ENCODE measurements at regions not wholly inside any gene's neighbourhood (a gene's known extent, or its start where the extent isn't known, plus 50 kb on each side); places are given as distances from the start of the nearest gene placed in this dataset.

- peaks cover 36% of the 10 kb centered on the region for H3K4me1 Mint-ChIP-seq
- H3K36me3 Mint-ChIP-seq (ENCODE audit: low read depth): no peaks in the 10 kb centered on the region
- TF ChIP-seq, protein P1, sequence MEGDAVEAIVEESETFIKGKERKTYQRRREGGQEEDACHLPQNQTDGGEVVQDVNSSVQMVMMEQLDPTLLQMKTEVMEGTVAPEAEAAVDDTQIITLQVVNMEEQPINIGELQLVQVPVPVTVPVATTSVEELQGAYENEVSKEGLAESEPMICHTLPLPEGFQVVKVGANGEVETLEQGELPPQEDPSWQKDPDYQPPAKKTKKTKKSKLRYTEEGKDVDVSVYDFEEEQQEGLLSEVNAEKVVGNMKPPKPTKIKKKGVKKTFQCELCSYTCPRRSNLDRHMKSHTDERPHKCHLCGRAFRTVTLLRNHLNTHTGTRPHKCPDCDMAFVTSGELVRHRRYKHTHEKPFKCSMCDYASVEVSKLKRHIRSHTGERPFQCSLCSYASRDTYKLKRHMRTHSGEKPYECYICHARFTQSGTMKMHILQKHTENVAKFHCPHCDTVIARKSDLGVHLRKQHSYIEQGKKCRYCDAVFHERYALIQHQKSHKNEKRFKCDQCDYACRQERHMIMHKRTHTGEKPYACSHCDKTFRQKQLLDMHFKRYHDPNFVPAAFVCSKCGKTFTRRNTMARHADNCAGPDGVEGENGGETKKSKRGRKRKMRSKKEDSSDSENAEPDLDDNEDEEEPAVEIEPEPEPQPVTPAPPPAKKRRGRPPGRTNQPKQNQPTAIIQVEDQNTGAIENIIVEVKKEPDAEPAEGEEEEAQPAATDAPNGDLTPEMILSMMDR (IDR thresholded peaks at IDR 0.05): no peak
- DNase-seq: peak; percentile 49
- peak overlapping the region; percentile 44 for H3K4me3 Mint-ChIP-seq
- H3K9me3 Mint-ChIP-seq: no peaks in the 10 kb centered on the region
- peak overlapping the region; percentile 11 for H3K27ac Mint-ChIP-seq
- H3K27me3 Mint-ChIP-seq (ENCODE audit: low read depth, poor library complexity): peaks cover 97% of the 10 kb centered on the region
Observed at GRCh38 chr1:98049370-98050135, 128.7 kb upstream of the DPYD start.

GRCh38 chr1:98048751-98049325, 128.0 kb upstream of the DPYD start:
- TF ChIP-seq, protein P1 (IDR thresholded peaks at IDR 0.05): no peak
- Mint-ChIP-seq H3K4me3 (peak overlapping the region; percentile 44), H3K4me1 (peaks cover 36% of the 10 kb centered on the region)

DNA sequence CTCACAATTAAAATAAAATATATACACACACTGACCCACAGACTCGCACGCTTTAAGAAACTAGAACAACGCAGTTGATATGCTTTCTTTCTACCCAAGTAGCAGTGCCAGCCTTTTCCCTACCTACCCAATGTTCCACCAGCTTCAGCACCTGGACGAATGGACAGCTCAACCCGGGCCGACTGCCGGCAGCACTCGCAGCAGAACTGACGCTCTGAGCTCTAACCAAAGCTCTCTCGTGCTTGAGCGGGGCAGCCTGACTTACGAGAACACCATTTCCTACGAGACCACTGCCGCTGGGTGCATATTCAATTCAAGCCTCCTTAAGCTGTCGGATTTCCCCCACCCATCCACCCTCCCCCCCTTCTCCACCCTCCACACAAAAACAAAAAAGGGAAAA, 127.4 kb upstream of the DPYD start:
- TF ChIP-seq, protein P1 (IDR thresholded peaks at IDR 0.05): no peak
- Mint-ChIP-seq H3K36me3 (ENCODE audit: low read depth) (no peaks in the 10 kb centered on the region), H3K27me3 (ENCODE audit: low read depth, poor library complexity) (peaks cover 99% of the 10 kb centered on the region), H3K4me3 (peak overlapping the region; percentile 44), H3K9me3 (no peaks in the 10 kb centered on the region), H3K27ac (no peak overlapping the region), H3K4me1 (peaks cover 36% of the 10 kb centered on the region)
- peak; percentile 92 for DNase-seq

More at GRCh38 chr1:98048751-98049325, 128.0 kb upstream of the DPYD start:
- peak; percentile 6 for DNase-seq
- no peaks in the 10 kb centered on the region for H3K36me3 Mint-ChIP-seq (ENCODE audit: low read depth)
- no peak overlapping the region for H3K27ac Mint-ChIP-seq
- no peaks in the 10 kb centered on the region for H3K9me3 Mint-ChIP-seq
- H3K27me3 Mint-ChIP-seq (ENCODE audit: low read depth, poor library complexity): peaks cover 99% of the 10 kb centered on the region

GRCh38 chr1:98047171-98047570, 126.3 kb upstream of the DPYD start:
- no peak for DNase-seq
- no peak overlapping the region for H3K4me3 Mint-ChIP-seq
- H3K27ac Mint-ChIP-seq: no peak overlapping the region
- no peaks in the 10 kb centered on the region for H3K9me3 Mint-ChIP-seq
- H3K27me3 Mint-ChIP-seq (ENCODE audit: low read depth, poor library complexity): peaks cover 99% of the 10 kb centered on the region
- peaks cover 30% of the 10 kb centered on the region for H3K4me1 Mint-ChIP-seq
- TF ChIP-seq, protein P1 (IDR thresholded peaks at IDR 0.05): no peak
- H3K36me3 Mint-ChIP-seq (ENCODE audit: low read depth): no peaks in the 10 kb centered on the region

DNA sequence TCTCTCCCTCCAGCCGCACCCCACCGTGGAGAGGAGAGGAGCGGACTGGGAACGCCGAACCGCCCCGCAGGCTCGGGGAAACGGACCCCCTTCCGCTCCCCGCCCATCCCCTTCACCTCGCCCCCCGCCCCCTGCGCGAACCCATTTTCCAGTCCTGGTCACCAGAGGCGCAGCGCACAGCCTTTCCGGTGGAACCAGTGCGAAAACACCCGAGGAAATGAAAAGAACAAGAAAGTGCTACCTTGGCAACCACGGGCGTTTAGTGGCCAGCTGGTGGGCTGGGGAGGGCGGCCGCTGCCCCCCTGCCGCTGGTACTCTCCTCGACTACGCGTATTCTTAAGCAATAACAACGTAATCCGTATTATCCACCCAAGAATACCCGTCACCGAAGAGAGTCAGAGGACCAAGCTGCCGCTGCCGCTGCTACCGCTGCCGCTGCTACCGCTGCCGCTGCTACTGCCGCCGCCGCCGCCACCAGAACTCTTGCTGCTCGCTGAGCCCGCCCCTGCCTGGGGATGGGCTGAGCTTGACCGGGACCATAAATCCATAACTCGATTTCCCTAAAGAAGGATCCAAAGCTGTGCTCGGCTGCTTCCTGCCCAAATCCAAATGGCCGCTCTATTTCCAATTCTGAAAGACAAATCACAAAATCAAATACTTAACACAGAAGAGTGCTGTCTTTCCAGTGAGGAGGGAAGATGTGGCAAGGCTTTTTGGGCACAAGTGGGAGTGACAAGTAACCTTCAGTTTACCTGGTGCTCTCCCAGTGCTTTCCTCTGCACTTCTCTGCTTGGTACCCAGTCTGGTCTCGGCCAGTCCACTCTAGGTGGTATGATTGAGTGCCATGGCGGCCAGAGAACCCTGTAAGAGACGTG, 125.2 kb upstream of the DPYD start:
- TF ChIP-seq, protein P1 (IDR thresholded peaks at IDR 0.05): no peak

More for the DNA sequence above, 125.2 kb upstream of the DPYD start:
- Mint-ChIP-seq H3K27ac (no peak overlapping the region), H3K4me1 (peaks cover 30% of the 10 kb centered on the region), H3K36me3 (ENCODE audit: low read depth) (no peaks in the 10 kb centered on the region), H3K4me3 (peak overlapping the region; percentile 78), H3K9me3 (no peaks in the 10 kb centered on the region), H3K27me3 (ENCODE audit: low read depth, poor library complexity) (peaks cover 94% of the 10 kb centered on the region)
- peak; percentile 57 for DNase-seq
